ENCODE measurements at regions not wholly inside any gene's neighbourhood (a gene's known extent, or its start where the extent isn't known, plus 50 kb on each side); places are given as distances from the start of the nearest gene placed in this dataset.
A peak's percentile ranks its signal among the peaks of the same experiment; 100 is the strongest.

GRCh38 chrX:137483554-137483953, 82.4 kb upstream of the ZIC3 start:
- DNase-seq (ENCODE audit: low spot score): no peak

- DNase-seq (ENCODE audit: low spot score): no peak
Observed at GRCh38 chrX:137482136-137482535, 83.8 kb upstream of the ZIC3 start.

GRCh38 chrX:137479386-137479785, 86.5 kb upstream of the ZIC3 start:
- DNase-seq (ENCODE audit: low spot score): no peak

- DNase-seq (ENCODE audit: low spot score): no peak
Observed at GRCh38 chrX:137441711-137442110, 124.2 kb upstream of the ZIC3 start.

GRCh38 chrX:137432609-137433008, 133.3 kb upstream of the ZIC3 start:
- peak; percentile 1 for DNase-seq (ENCODE audit: low spot score)

- DNase-seq (ENCODE audit: low spot score): no peak
Observed at GRCh38 chrX:137431693-137432488, 134.0 kb upstream of the ZIC3 start.

GRCh38 chrX:137430984-137431475, 134.9 kb upstream of the ZIC3 start:
- DNase-seq (ENCODE audit: low spot score): no peak

- DNase-seq (ENCODE audit: low spot score): no peak
Observed at GRCh38 chrX:137430301-137430700, 135.6 kb upstream of the ZIC3 start.

- no peak for DNase-seq (ENCODE audit: low spot score)
Observed at GRCh38 chrX:137428766-137429591, 136.9 kb upstream of the ZIC3 start.

- no peak for DNase-seq (ENCODE audit: low spot score)
Observed at GRCh38 chrX:137428221-137428661, 137.7 kb upstream of the ZIC3 start.

- DNase-seq (ENCODE audit: low spot score): no peak
Observed at GRCh38 chrX:137427816-137428215, 138.1 kb upstream of the ZIC3 start.

GRCh38 chrX:137427426-137427778, 138.5 kb upstream of the ZIC3 start:
- DNase-seq (ENCODE audit: low spot score): no peak

- no peak for DNase-seq (ENCODE audit: low spot score)
Observed at GRCh38 chrX:137426695-137427425, 139.1 kb upstream of the ZIC3 start.

- no peak for DNase-seq (ENCODE audit: low spot score)
Observed at GRCh38 chrX:137425986-137426385, 139.9 kb upstream of the ZIC3 start.

- DNase-seq (ENCODE audit: low spot score): no peak
Observed at GRCh38 chrX:137425273-137425902, 140.5 kb upstream of the ZIC3 start.

- no peak for DNase-seq (ENCODE audit: low spot score)
Observed at GRCh38 chrX:137424679-137425078, 141.2 kb upstream of the ZIC3 start.

GRCh38 chrX:137423241-137423640, 142.7 kb upstream of the ZIC3 start:
- no peak for DNase-seq (ENCODE audit: low spot score)

GRCh38 chrX:137418086-137418485, 147.8 kb upstream of the ZIC3 start:
- DNase-seq (ENCODE audit: low spot score): no peak

GRCh38 chrX:137413190-137413589, 152.7 kb upstream of the ZIC3 start:
- no peak for DNase-seq (ENCODE audit: low spot score)

GRCh38 chrX:137405449-137406140, 160.3 kb upstream of the ZIC3 start:
- DNase-seq (ENCODE audit: low spot score): no peak

- DNase-seq (ENCODE audit: low spot score): no peak
Observed at GRCh38 chrX:137401092-137401491, 164.8 kb upstream of the ZIC3 start.
